ENCODE measurements at regions not wholly inside any gene's neighbourhood (a gene's known extent, or its start where the extent isn't known, plus 50 kb on each side); places are given as distances from the start of the nearest gene placed in this dataset.

GRCh38 chr1:94325377-94326302 is 88.3 kb upstream of the ARHGAP29 start:
- Histone ChIP-seq H3K36me3 (replicated peaks in 1 of 2) (no peaks in the 10 kb centered on the region), H3K27me3 (no peaks in the 10 kb centered on the region), H3K9me3 (replicated peaks in 1 of 3) (no peaks in the 10 kb centered on the region), H3K4me3 (no peak overlapping the region), H3K27ac (peak overlapping the region in 1 of 5 donors; percentile 31), H3K4me1 (replicated peaks in 1 of 2) (peaks cover 0 to 14% of the 10 kb centered on the region in 2 donors)
- 62 to 69% (median 63%) methylated on average over 5 of the region's 5 CpGs for whole genome bisulfite sequencing, 4 donors
- TF ChIP-seq CTCF (IDR thresholded peaks at IDR 0.05) = no peak
- TF ChIP-seq POLR2A (IDR thresholded peaks at IDR 0.05) = no peak
- DNase-seq = no peak
- intact Hi-C loops (cut with DNase I) = no loop called here

- H3K4me3 ChIP-seq = no peak overlapping the region
- WGBS, 4 donors = 78 to 85% (median 82%) methylated on average over 4 of the region's 4 CpGs
- intact Hi-C loops (cut with DNase I) = no loop called here
- H3K27ac ChIP-seq = no peak overlapping the region
- DNase-seq = no peak
- peaks cover 0 to 14% of the 10 kb centered on the region in 2 donors for H3K4me1 ChIP-seq (replicated peaks in 1 of 2)
- no peaks in the 10 kb centered on the region for H3K36me3 ChIP-seq (replicated peaks in 1 of 2)
- TF ChIP-seq POLR2A (IDR thresholded peaks at IDR 0.05) (no peak), CTCF (IDR thresholded peaks at IDR 0.05) (no peak)
- no peaks in the 10 kb centered on the region for H3K9me3 ChIP-seq (replicated peaks in 1 of 3)
- H3K27me3 ChIP-seq = no peaks in the 10 kb centered on the region
These were observed 86.8 kb upstream of the ARHGAP29 start for GRCh38 chr1:94324178-94324544.

- no peak overlapping the region for H3K4me3 ChIP-seq
- intact Hi-C loops (cut with DNase I) = no loop called here
- no peaks in the 10 kb centered on the region for H3K27me3 ChIP-seq
- peaks cover 0 to 14% of the 10 kb centered on the region in 2 donors for H3K4me1 ChIP-seq (replicated peaks in 1 of 2)
- no peaks in the 10 kb centered on the region for H3K9me3 ChIP-seq (replicated peaks in 1 of 3)
- H3K36me3 ChIP-seq (replicated peaks in 1 of 2) = no peaks in the 10 kb centered on the region
- WGBS, 4 donors = 72 to 86% (median 82%) methylated on average over 7 of the region's 7 CpGs
- DNase-seq = no peak
- TF ChIP-seq POLR2A (IDR thresholded peaks at IDR 0.05) = no peak
- TF ChIP-seq CTCF (IDR thresholded peaks at IDR 0.05) = no peak
- H3K27ac ChIP-seq = peak overlapping the region in 1 of 5 donors; percentile 20
These were observed 86.2 kb upstream of the ARHGAP29 start for GRCh38 chr1:94323311-94324177.

- Histone ChIP-seq H3K4me1 (replicated peaks in 1 of 2) (peaks cover 0 to 14% of the 10 kb centered on the region in 2 donors), H3K27me3 (no peaks in the 10 kb centered on the region), H3K4me3 (no peak overlapping the region), H3K27ac (no peak overlapping the region), H3K9me3 (replicated peaks in 1 of 3) (no peaks in the 10 kb centered on the region), H3K36me3 (replicated peaks in 1 of 2) (no peaks in the 10 kb centered on the region)
- 73 to 84% (median 77%) methylated on average over 5 of the region's 5 CpGs for WGBS, 4 donors
- DNase-seq = no peak
- TF ChIP-seq POLR2A (IDR thresholded peaks at IDR 0.05) (no peak), CTCF (IDR thresholded peaks at IDR 0.05) (no peak)
- intact Hi-C loops (cut with DNase I) = no loop called here
These were observed 85.3 kb upstream of the ARHGAP29 start for GRCh38 chr1:94322696-94323095.

Measured in adrenal gland (tissue), 9 donors.